SK-N-SH (cell line): ENCODE measurements at regions not wholly inside any gene's neighbourhood (a gene's known extent, or its start where the extent isn't known, plus 50 kb on each side); places are given as distances from the start of the nearest gene placed in this dataset.

ENCODE experiments used
- CTCF ChIA-PET: fragments of 300-600, 350-600 bp; formaldehyde crosslinking; extraction: SDS; loops from one replicate; lab custom pipeline; 2021; lab: Yijun Ruan, JAX
- POLR2A ChIA-PET: fragments of 350-600 bp; sonication (Branson Sonifier 250); formaldehyde crosslinking; extraction: SDS; loops from one replicate; lab custom pipeline; 2020; ENCODE audit warnings: antibody characterized with exemption, inconsistent platforms; lab: Yijun Ruan, JAX
- DNase-seq: peaks from one replicate; pipeline ENCODE4 v3.0.0; 2012
- H2AFZ ChIP-seq: fragments of 200-600 bp; sonication (generic); 2 replicates; pipeline ENCODE4 v1.8.1; 2016; ENCODE audit warnings: antibody characterized with exemption, mild to moderate bottlenecking, low read depth
- H3F3A ChIP-seq: fragments of 200-600 bp; sonication (generic); replicated peaks from 2 replicates; pipeline ENCODE3; 2016; ENCODE audit warnings: antibody characterized with exemption, mild to moderate bottlenecking; ENCODE audit not compliant: insufficient read depth
- H3K27ac ChIP-seq, 2 experiments: fragments of 200-500 bp in 1 of 2; fragments of 200-600 bp in 1 of 2; sonication (Bioruptor generic) in 1 of 2; sonication (generic), shearing (Covaris generic) in 1 of 2; 2 replicates each; pipeline versions ENCODE4 v1.5.1 to v1.6.1; 2014 to 2016; ENCODE audit warnings: low read depth in 2 of 2, inconsistent platforms in 1 of 2, low read length in 1 of 2, mild to moderate bottlenecking in 1 of 2, mixed read lengths in 1 of 2
- H3K27me3 ChIP-seq: fragments of 200-600 bp; sonication (generic), shearing (Covaris generic); 2 replicates; pipeline ENCODE4 v1.6.1; 2016; ENCODE audit warnings: mixed run types; ENCODE audit not compliant: insufficient read depth
- H3K36me3 ChIP-seq, 2 experiments: fragments of 200-500 bp in 1 of 2; fragments of 200-600 bp in 1 of 2; sonication (Bioruptor generic) in 1 of 2; sonication (generic) in 1 of 2; replicated peaks in 1 of 2; 2 replicates each; pipeline versions ENCODE3 to v1.5.1; 2014 to 2016; ENCODE audit warnings: low read length in 1 of 2, mild to moderate bottlenecking in 1 of 2; ENCODE audit not compliant: insufficient read depth in 2 of 2, control insufficient read depth in 1 of 2
- H3K4me1 ChIP-seq, 2 experiments: fragments of 200-500 bp in 1 of 2; fragments of 200-600 bp in 1 of 2; sonication (Bioruptor generic) in 1 of 2; sonication (generic), shearing (Covaris generic) in 1 of 2; 2 replicates each; pipeline versions ENCODE4 v1.5.1 to v1.6.1; 2014 to 2016; ENCODE audit warnings: low read depth in 1 of 2, low read length in 1 of 2, mixed run types in 1 of 2; ENCODE audit not compliant: insufficient read depth in 2 of 2, control insufficient read depth in 1 of 2
- H3K4me2 ChIP-seq: fragments of 200-600 bp; sonication (generic), shearing (Covaris generic); 2 replicates; pipeline ENCODE4 v1.6.1; 2017; ENCODE audit warnings: mixed run types
- H3K4me3 ChIP-seq, 2 experiments: fragments of 200-500 bp in 1 of 2; fragments of 200-600 bp in 1 of 2; sonication (Bioruptor generic) in 1 of 2; sonication (generic), shearing (Covaris generic) in 1 of 2; 2 replicates each; pipeline versions ENCODE4 v1.5.1 to v1.8.1; 2014 to 2016; ENCODE audit warnings: low read depth in 2 of 2, inconsistent platforms in 1 of 2, low read length in 1 of 2, mild to moderate bottlenecking in 1 of 2, mixed read lengths in 1 of 2, moderate library complexity in 1 of 2
- H3K79me2 ChIP-seq: fragments of 200-600 bp; sonication (generic); 2 replicates; pipeline ENCODE4 v1.8.1; 2017; ENCODE audit warnings: mild to moderate bottlenecking; ENCODE audit not compliant: insufficient read depth
- H3K9ac ChIP-seq: fragments of 200-600 bp; sonication (generic); 2 replicates; pipeline ENCODE4 v1.6.1; 2017; ENCODE audit warnings: mixed run types
- H3K9me2 ChIP-seq: fragments of 200-600 bp; sonication (generic); 2 replicates; pipeline ENCODE4 v1.6.1; 2017; ENCODE audit warnings: mixed run types
- H3K9me3 ChIP-seq: fragments of 200-600 bp; sonication (generic); 2 replicates; pipeline ENCODE4 v1.6.1; 2017; ENCODE audit warnings: mixed run types, mild to moderate bottlenecking, moderate library complexity
- H4K20me1 ChIP-seq: fragments of 200-600 bp; sonication (generic); 2 replicates; pipeline ENCODE4 v1.6.1; 2017; ENCODE audit warnings: mild to moderate bottlenecking, mixed run types; ENCODE audit not compliant: insufficient read depth
- CTCF ChIP-seq: fragments of 200-600 bp; sonication (generic); IDR thresholded peaks from 2 replicates; pipeline ENCODE4 v1.6.1; 2017; ENCODE audit warnings: antibody characterized with exemption, mild to moderate bottlenecking, moderate library complexity
- EP300 ChIP-seq, 2 experiments: IDR thresholded peaks; 2 replicates each; pipeline versions ENCODE4 v1.4.0 to v1.6.1; 2012; ENCODE audit warnings: borderline replicate concordance in 1 of 2, low read depth in 1 of 2, low read length in 1 of 2
- FOSL2 ChIP-seq: IDR thresholded peaks from 2 replicates; pipeline ENCODE4 v1.4.0; 2012; ENCODE audit warnings: low read depth, mild to moderate bottlenecking, moderate library complexity, borderline replicate concordance
- FOXJ3 ChIP-seq: sonication (generic); formaldehyde crosslinking; IDR thresholded peaks from 2 replicates; pipeline ENCODE4 v1.5.1; 2020; ENCODE audit warnings: mild to moderate bottlenecking, missing genetic modification reagents
- FOXM1 ChIP-seq: IDR thresholded peaks from 2 replicates; pipeline ENCODE4 v1.4.0; 2012; ENCODE audit warnings: low read depth, mild to moderate bottlenecking
- GABPA ChIP-seq: IDR thresholded peaks from 2 replicates; pipeline ENCODE4 v1.4.0; 2012; ENCODE audit warnings: low read depth, mild to moderate bottlenecking
- JUND ChIP-seq: IDR thresholded peaks from 2 replicates; pipeline ENCODE4 v1.4.0; 2012
- MAX ChIP-seq: IDR thresholded peaks from 2 replicates; pipeline ENCODE4 v1.4.0; 2012; ENCODE audit warnings: low read depth
- NFIC ChIP-seq: IDR thresholded peaks from 2 replicates; pipeline ENCODE4 v1.4.0; 2012; ENCODE audit warnings: borderline replicate concordance
- RAD21 ChIP-seq: IDR thresholded peaks from 2 replicates; pipeline ENCODE4 v1.6.1; 2012; ENCODE audit warnings: mild to moderate bottlenecking, low read length
- REST ChIP-seq: IDR thresholded peaks from 2 replicates; pipeline ENCODE4 v1.6.1; 2012; ENCODE audit warnings: mild to moderate bottlenecking, low read depth, low read length, moderate library complexity
- RXRA ChIP-seq: IDR thresholded peaks from 2 replicates; pipeline ENCODE4 v1.4.0; 2012; ENCODE audit warnings: low read depth, mild to moderate bottlenecking, borderline replicate concordance
- TAF1 ChIP-seq: IDR thresholded peaks from 2 replicates; pipeline ENCODE4 v1.6.1; 2012; ENCODE audit warnings: low read depth, mild to moderate bottlenecking, low read length, moderate library complexity, borderline replicate concordance
- TCF12 ChIP-seq: IDR thresholded peaks from 2 replicates; pipeline ENCODE4 v1.4.0; 2012
- TEAD4 ChIP-seq: IDR thresholded peaks from 2 replicates; pipeline ENCODE4 v1.4.0; 2012; ENCODE audit warnings: mild to moderate bottlenecking, borderline replicate concordance; ENCODE audit not compliant: insufficient read depth
- USF2 ChIP-seq: fragments of 150-350 bp; IDR thresholded peaks from 2 replicates; pipeline ENCODE4 v1.6.1; 2017; ENCODE audit warnings: antibody characterized with exemption, low read length, low read depth, borderline replicate concordance
- WGBS: methylation state at CpG from one replicate; pipeline ENCODE4 v1.1.6; 2017; ENCODE audit warnings: low lambda C conversion rate; 5-methylcytosine and 5-hydroxymethylcytosine counted together

GRCh38 chr3:124297062-124297980, 305.4 kb upstream of the ROPN1 start:
- Histone ChIP-seq H3K4me3 (no peak overlapping the region), H3F3A (no peaks in the 10 kb centered on the region), H3K36me3 (peaks cover 0 to 9% of the 10 kb centered on the region in 2 experiments), H3K27ac (peak overlapping the region; percentile 17 to 98; a peak in 3 of 4 replicates), H3K27me3 (no peaks in the 10 kb centered on the region), H4K20me1 (no peaks in the 10 kb centered on the region), H3K4me1 (peaks cover 15 to 62% of the 10 kb centered on the region in 2 experiments), H3K4me2 (no peak overlapping the region), H3K9me2 (no peaks in the 10 kb centered on the region)
- peak; percentile 35 for DNase-seq
- 52% methylated on average over 3 of the region's 3 CpGs for WGBS
- POLR2A ChIA-PET, result interaction anchor here (1.2 kb wide), 1 partner anchor 95 kb away, joined by 3 read pairs; no protein-coding TSS in a partner anchor
- TF ChIP-seq TAF1 (no peak), RXRA (no peak), USF2 (no peak), MAX (no peak), RAD21 (no peak), TEAD4 (no peak), NFIC (peak; percentile 33; the same call in 1 of the 2 replicates), FOXM1 (no peak), REST (no peak), JUND (no peak), FOXJ3 (CRISPR knock-in tag) (no peak), FOSL2 (no peak), GABPA (no peak), TCF12 (no peak), EP300 (IDR thresholded peaks at IDR 0.05; ENCODE audit: borderline replicate concordance in 1 of 2, low read depth in 1 of 2, low read length in 1 of 2) (peak in 1 of 2 experiments; percentile 55; a peak in 2 of 4 replicates), CTCF (no peak)
- TF ChIP-seq, all 33 proteins: peak for 2
- Histone ChIP-seq H3K79me2 (no peaks in the 10 kb centered on the region), H2AFZ (no peak overlapping the region), H3K9ac (no peak overlapping the region), H3K9me3 (no peaks in the 10 kb centered on the region)
- CTCF ChIA-PET, result interaction anchor here (0.6 to 2.9 kb wide), 7 partner anchors 15 to 262 kb away, joined by 3 to 17 read pairs (median 4); no protein-coding TSS in a partner anchor
